ENCODE measurements at regions not wholly inside any gene's neighbourhood (a gene's known extent, or its start where the extent isn't known, plus 50 kb on each side); places are given as distances from the start of the nearest gene placed in this dataset.

DNA sequence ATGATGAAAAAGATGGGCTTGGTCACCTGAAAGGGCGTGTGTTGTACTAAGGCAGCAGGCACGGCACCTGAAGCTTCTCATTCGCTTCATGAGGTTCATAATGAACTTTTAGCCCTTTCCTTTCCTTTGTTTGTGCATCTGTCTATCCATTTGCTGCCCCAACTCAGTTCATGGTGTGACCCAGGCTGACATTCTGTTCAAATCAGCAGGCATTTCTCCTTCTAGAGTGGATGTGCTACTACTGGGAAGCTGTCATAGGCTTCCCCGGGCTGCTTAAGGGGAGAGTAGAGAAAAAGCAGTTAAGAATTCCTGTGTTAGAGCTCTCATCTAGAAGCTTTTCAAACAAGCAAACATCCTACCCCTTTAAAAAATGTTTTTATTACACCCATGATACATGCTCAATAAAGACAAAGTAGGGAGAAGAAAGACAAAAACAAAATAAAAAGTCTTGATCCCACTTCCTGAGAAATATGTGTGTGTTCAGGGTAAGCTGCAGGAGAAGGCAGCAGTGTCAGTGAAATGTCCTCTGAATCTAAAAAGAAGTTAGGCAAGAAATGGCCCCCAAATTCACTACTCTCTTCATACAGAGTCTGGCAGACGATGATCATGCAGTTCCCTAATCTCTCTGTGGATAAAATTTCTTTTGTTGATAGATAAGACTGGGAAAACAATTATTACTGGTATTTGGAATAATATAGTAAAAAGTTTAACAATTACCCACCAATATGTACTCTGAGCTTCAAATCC lies 136.9 kb upstream of the PFN2 start:
- H3K27me3 ChIP-seq: no peaks in the 10 kb centered on the region
- peak overlapping the region; percentile 56 for H3K4me2 ChIP-seq
- H3K27ac ChIP-seq: no peak overlapping the region
- no peaks in the 10 kb centered on the region for H3K9me3 ChIP-seq
- no peaks in the 10 kb centered on the region for H4K20me1 ChIP-seq
- H3K36me3 ChIP-seq: no peaks in the 10 kb centered on the region
- peaks cover 43% of the 10 kb centered on the region for H3K4me1 ChIP-seq
- H3K9ac ChIP-seq: no peak overlapping the region
- no peak for TF ChIP-seq Cebpa-rat (IDR thresholded peaks at IDR 0.05)
- H3K4me3 ChIP-seq: no peak overlapping the region

DNA sequence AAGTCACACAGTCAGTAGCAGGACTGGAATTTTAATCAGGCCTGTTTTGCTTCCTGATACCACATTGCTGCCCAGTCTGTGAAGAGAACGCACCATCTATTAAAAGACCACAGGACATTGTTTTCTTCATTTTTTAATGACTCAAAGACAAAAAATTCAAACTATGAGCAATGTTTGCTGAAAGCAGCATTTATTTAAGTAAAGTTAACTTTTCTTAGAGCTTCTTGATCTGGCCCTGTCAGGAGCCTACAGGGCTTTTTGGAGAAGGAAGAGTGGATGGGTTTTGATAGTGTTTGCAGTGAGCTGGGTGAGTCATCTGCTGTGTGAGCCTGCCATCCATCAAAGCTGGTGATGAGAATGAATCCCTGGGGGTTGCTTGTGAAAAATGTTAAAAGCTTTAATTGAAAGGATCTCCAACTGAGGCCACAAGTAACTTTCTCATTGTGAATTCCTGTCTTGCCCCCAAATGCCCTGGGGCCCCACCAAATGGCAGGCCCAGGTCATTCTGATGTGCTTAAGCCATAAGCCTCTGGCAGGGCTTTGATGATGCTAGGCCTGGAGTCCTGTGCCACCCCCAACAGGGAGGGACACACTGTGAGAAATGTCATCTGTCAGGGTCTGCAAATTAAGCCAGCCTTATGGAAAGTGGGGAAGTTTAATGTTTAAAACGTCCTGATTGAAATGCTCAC lies 136.2 kb upstream of the PFN2 start:
- Histone ChIP-seq H3K27ac (no peak overlapping the region), H3K4me1 (peaks cover 49% of the 10 kb centered on the region), H4K20me1 (no peaks in the 10 kb centered on the region), H3K4me2 (peak overlapping the region; percentile 56), H3K4me3 (no peak overlapping the region), H3K9me3 (peaks cover 5% of the 10 kb centered on the region; the same call in 1 of the 2 replicates), H3K27me3 (no peaks in the 10 kb centered on the region), H3K9ac (no peak overlapping the region), H3K36me3 (no peaks in the 10 kb centered on the region)
- TF ChIP-seq Cebpa-rat (IDR thresholded peaks at IDR 0.05): no peak

DNA sequence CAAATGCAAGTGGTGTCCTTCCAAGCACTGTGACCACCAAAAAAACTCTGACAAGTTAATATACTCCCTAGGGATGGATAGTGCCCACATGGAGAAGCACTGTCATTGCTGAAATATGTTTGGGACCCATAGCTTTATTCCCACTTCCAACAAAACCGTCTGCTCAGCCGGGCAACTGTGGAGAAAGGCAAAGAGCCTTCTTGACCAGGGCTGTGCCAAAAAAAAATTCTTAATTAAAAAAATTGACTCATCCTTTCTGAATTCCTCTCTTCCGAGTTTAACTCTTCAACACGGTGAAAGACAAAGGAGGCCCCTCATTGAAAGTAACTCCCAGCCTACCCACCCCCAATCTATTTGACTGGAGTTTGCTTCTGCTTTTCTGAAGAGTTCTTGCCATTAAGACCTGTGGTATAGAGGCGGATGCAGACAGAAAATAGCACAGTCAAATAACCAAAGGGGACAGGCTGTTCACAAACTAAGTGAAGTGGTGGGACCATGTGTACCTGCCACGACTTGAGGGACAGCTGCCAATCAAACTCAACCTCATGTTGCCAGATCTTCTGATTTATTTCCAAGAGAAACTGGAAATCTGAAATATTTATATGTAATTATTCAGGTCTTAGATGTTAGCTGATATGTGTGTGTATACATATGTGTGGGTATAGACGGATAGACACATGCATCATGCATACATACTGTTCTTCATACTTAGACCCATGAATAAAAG lies 135.4 kb upstream of the PFN2 start:
- Histone ChIP-seq H3K36me3 (no peaks in the 10 kb centered on the region), H3K27ac (no peak overlapping the region), H3K4me2 (peak overlapping the region; percentile 56), H3K27me3 (no peaks in the 10 kb centered on the region), H4K20me1 (no peaks in the 10 kb centered on the region), H3K4me3 (no peak overlapping the region), H3K9me3 (peaks cover 11% of the 10 kb centered on the region), H3K4me1 (peaks cover 49% of the 10 kb centered on the region), H3K9ac (no peak overlapping the region)
- no peak for TF ChIP-seq Cebpa-rat (IDR thresholded peaks at IDR 0.05)

DNA sequence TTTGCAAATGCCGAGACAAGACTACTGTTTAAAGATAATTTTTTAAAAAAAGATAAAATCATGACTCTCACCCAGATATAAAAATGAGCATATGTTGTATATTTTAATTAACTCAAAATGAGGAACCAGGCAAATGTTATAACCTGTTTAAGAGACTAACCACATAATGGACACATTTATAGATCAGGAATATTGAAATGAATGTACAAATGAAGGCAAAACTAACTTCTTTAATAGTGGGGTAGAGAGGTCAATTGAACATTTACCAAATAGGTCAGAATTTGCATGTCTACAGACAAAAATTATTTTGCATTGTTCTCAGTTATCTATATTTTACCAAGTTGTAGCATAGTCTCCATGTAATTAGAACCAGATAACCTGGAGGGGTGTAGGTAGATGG lies 134.3 kb upstream of the PFN2 start:
- Histone ChIP-seq H3K27me3 (no peaks in the 10 kb centered on the region), H3K4me2 (no peak overlapping the region), H3K27ac (no peak overlapping the region), H3K9ac (no peak overlapping the region), H3K9me3 (peaks cover 16% of the 10 kb centered on the region), H3K4me3 (no peak overlapping the region), H3K36me3 (no peaks in the 10 kb centered on the region), H3K4me1 (peaks cover 49% of the 10 kb centered on the region), H4K20me1 (no peaks in the 10 kb centered on the region)
- TF ChIP-seq Cebpa-rat (IDR thresholded peaks at IDR 0.05): no peak

DNA sequence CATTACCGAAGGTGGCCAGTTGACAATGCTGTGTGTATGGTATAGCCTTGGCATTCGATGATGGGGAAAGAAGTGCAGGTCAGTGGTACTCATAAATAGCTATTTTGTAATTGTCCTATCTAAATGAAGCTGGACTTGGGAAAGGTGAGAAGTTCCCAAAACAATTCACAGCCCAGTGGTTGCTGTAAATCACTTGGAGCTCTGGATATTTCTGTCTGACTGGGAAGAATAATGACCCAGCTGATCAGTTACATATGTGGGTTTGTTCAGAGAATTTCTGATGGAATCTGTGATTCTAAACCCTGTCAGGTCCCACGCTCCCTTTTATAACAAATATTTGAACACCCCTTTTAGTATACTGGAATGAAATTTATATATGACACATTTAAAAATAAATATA lies 133.9 kb upstream of the PFN2 start:
- Histone ChIP-seq H3K27ac (no peak overlapping the region), H3K27me3 (no peaks in the 10 kb centered on the region), H3K4me1 (peaks cover 49% of the 10 kb centered on the region), H3K9me3 (peaks cover 16% of the 10 kb centered on the region), H3K36me3 (no peaks in the 10 kb centered on the region), H3K4me2 (no peak overlapping the region), H3K4me3 (no peak overlapping the region), H4K20me1 (no peaks in the 10 kb centered on the region), H3K9ac (no peak overlapping the region)
- TF ChIP-seq Cebpa-rat (IDR thresholded peaks at IDR 0.05): no peak

DNA sequence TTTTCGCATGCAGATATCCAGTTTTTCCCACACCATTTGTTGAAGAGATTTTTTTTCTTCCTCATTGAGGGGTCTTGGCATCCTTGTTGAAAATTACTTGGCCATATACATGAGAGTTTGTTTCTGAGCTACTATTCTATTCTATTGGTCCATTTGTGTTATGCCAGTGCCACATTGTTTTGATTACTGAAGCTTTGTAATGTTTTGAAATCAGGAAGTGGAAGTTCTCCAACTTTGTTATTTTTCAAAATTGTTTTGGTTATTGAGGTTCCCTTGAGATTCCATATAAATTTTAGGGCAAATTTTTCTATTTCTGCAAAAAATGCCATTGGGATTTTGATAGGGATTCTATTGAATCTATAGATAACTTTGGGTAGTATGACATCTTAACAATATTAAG lies 130.3 kb upstream of the PFN2 start:
- Histone ChIP-seq H3K9ac (no peak overlapping the region), H3K36me3 (no peaks in the 10 kb centered on the region), H4K20me1 (no peaks in the 10 kb centered on the region), H3K27ac (no peak overlapping the region), H3K9me3 (peaks cover 16% of the 10 kb centered on the region), H3K4me3 (no peak overlapping the region), H3K4me2 (no peak overlapping the region), H3K4me1 (peaks cover 30% of the 10 kb centered on the region), H3K27me3 (no peaks in the 10 kb centered on the region)
- TF ChIP-seq Cebpa-rat (IDR thresholded peaks at IDR 0.05): no peak

DNA sequence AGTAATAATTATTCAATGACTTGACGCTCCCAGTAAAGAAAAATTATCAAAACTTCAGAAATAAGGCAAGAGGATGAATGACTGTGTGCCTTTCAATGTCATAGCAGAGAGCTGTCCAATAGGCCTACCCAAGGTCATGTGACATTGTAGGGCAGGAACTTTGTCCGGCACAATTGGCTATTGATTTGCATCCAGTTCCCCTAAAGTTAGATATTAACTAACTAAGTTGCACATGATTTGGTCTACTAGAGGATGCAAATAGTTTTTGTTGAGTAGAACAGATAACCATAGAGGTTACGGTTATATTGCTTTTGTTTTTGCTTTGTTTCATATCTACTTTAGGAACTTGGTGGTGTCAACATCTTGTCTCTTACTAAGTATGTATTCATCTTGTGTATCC lies 127.9 kb upstream of the PFN2 start:
- Histone ChIP-seq H3K27me3 (no peaks in the 10 kb centered on the region), H4K20me1 (no peaks in the 10 kb centered on the region), H3K27ac (no peak overlapping the region), H3K9me3 (peaks cover 16% of the 10 kb centered on the region), H3K36me3 (no peaks in the 10 kb centered on the region), H3K4me1 (peaks cover 16% of the 10 kb centered on the region), H3K4me3 (no peak overlapping the region), H3K4me2 (no peak overlapping the region), H3K9ac (no peak overlapping the region)
- no peak for TF ChIP-seq Cebpa-rat (IDR thresholded peaks at IDR 0.05)

DNA sequence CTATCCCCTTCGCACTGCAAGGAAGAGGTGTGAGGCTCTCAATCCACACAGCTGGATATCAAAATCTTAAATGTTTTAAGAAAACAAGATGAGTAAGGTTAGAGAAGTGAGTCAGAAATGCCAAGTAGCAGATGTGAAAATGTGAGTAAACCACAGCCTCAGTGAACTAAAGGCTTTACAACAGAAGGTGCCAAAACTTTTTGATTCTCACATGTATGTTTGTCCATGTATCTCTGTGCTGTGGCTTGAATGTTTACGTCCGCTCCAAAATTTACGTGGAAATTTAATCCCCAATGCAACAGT lies 126.8 kb upstream of the PFN2 start:
- peaks cover 16% of the 10 kb centered on the region for H3K9me3 ChIP-seq
- no peak for TF ChIP-seq Cebpa-rat (IDR thresholded peaks at IDR 0.05)
- H3K4me1 ChIP-seq: peaks cover 6% of the 10 kb centered on the region
- H3K4me2 ChIP-seq: no peak overlapping the region
- no peak overlapping the region for H3K9ac ChIP-seq
- H3K4me3 ChIP-seq: no peak overlapping the region
- H4K20me1 ChIP-seq: no peaks in the 10 kb centered on the region
- H3K27ac ChIP-seq: no peak overlapping the region
- H3K27me3 ChIP-seq: no peaks in the 10 kb centered on the region
- no peaks in the 10 kb centered on the region for H3K36me3 ChIP-seq

DNA sequence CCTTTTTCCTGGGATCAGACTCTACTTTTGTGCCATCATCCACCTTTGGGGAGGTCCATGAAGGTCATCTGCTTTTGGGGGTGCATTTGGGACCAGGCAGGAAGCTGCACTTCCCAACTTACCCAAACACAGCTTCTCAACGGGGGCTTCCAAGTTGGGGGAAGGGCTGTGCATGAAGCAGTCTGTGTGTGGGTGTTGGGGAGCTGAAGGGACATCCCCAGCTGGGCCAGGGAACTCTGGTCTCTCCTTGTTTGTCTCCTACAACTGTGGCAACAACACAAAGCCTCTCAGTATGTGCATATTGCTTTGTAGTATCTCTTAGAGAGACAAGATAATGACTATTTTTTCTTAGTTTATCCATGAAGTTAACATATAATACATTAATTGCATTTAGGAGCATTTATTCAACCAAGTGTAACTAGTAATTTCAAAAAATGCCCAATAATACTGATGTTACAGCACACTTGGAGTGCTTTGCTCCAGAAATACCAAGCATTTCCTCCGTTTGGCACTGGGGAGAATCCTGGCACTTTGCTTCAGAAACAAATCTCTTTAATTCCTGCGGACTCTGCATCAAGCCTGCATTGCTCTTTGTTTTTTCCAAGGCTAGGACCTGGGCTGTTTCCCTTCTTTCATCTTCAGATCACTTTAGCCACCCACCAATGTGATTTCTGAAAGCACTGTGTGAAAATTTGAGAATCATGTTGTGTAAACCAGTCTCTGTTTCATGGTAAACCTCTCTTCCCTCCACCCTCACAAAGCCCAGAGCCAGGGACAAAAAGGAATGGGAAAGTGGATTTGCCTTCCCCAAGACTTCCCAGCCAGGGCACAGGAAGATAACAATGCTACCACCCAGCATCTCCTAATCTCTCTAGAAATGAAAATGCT lies 126.2 kb upstream of the PFN2 start:
- Histone ChIP-seq H3K9ac (no peak overlapping the region), H3K27ac (no peak overlapping the region), H3K9me3 (peaks cover 11% of the 10 kb centered on the region), H3K4me3 (no peak overlapping the region), H3K4me2 (no peak overlapping the region), H3K4me1 (no peaks in the 10 kb centered on the region), H4K20me1 (no peaks in the 10 kb centered on the region), H3K36me3 (no peaks in the 10 kb centered on the region), H3K27me3 (no peaks in the 10 kb centered on the region)
- no peak for TF ChIP-seq Cebpa-rat (IDR thresholded peaks at IDR 0.05)

Data from BLaER1 (cell line).